GM12875 (cell line): ENCODE measurements at regions not wholly inside any gene's neighbourhood (a gene's known extent, or its start where the extent isn't known, plus 50 kb on each side); places are given as distances from the start of the nearest gene placed in this dataset.

Experiments used
- H3K4me3 ChIP-seq: one replicate; pipeline ENCODE4 v1.5.1; 2011; ENCODE audit warnings: low read depth, low read length, control low read depth
- CTCF ChIP-seq: IDR thresholded peaks from 2 replicates; pipeline ENCODE4 v1.5.1; 2011; ENCODE audit warnings: low read depth, mild to moderate bottlenecking, control low read depth, inconsistent platforms, low read length, moderate library complexity, borderline replicate concordance; ENCODE audit not compliant: insufficient read depth

- no peak overlapping the region for H3K4me3 ChIP-seq
- no peak for TF ChIP-seq CTCF
These were observed 160.3 kb upstream of the TCF4 start for GRCh38 chr18:55748227-55748738.

- H3K4me3 ChIP-seq, result no peak overlapping the region
- TF ChIP-seq CTCF, result no peak
These were observed 156.2 kb upstream of the TCF4 start for GRCh38 chr18:55744206-55744605.

- no peak for TF ChIP-seq CTCF
- no peak overlapping the region for H3K4me3 ChIP-seq
These were observed 155.7 kb upstream of the TCF4 start for GRCh38 chr18:55743736-55744135.

- no peak for TF ChIP-seq CTCF
- no peak overlapping the region for H3K4me3 ChIP-seq
These were observed 155.1 kb upstream of the TCF4 start for GRCh38 chr18:55743133-55743532.

- H3K4me3 ChIP-seq, result no peak overlapping the region
- no peak for TF ChIP-seq CTCF
These were observed 151.5 kb upstream of the TCF4 start for GRCh38 chr18:55739488-55739887.

- TF ChIP-seq CTCF, result no peak
- no peak overlapping the region for H3K4me3 ChIP-seq
These were observed 150.6 kb upstream of the TCF4 start for GRCh38 chr18:55738483-55739114.

GRCh38 chr18:55737781-55738468 is 149.9 kb upstream of the TCF4 start:
- H3K4me3 ChIP-seq, result no peak overlapping the region
- TF ChIP-seq CTCF, result no peak
